Activated CD4-positive, alpha-beta T cell treated with anti-CD3 and anti-CD28 coated beads, Interleukin-2, amount 50 U/mL, for 48 hours (primary cell): ENCODE measurements at regions not wholly inside any gene's neighbourhood (a gene's known extent, or its start where the extent isn't known, plus 50 kb on each side); places are given as distances from the start of the nearest gene placed in this dataset.

ENCODE experiments used
- DNase-seq, 2 experiments: peaks; one replicate each; pipeline ENCODE4 v3.0.0-alpha.2; 2020

DNA sequence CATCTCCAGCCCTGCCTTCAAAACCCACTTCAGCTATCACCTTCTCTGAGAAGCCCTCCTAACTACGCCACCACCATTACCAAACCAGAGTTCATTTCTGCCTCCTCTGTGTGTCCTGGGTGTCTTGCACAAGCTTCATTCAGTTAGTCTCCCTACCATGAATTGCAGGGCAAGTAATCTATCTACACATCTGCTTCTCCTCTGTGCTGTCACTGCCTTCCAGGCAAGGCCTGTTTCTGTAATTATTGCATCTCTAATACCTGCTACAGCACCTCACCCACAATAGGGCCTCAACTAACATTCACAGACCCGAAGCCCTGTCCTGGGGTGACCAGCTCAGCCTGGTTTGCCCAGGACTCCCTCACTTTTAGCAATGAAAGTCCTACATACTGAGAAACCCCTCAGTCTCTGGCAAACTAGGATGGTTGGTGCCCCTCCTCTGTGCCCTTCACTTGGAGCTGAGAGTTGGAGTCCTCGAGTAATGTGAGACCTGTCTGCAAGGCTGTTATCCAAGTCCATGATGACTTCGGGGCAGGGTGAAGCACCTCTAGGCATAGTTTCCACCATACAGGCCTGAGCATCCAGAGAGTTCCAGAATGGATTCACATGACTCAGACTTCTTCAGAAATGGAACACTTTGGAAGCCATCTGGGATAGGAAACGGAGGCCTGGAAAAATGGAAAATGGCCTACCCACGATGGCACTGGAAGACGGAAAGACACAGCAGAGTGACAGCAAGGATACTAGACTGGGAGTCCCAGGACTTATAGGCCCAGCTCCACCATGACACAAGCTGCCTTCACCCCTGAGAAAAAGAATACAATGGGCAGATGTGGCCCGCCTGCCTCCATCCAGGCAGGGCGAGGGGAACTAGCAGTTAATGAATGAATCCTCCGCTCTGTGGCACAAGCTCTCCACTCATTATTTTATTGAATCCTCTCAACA, 269.3 kb downstream of the BUD13 start:
- no peak for DNase-seq

DNA sequence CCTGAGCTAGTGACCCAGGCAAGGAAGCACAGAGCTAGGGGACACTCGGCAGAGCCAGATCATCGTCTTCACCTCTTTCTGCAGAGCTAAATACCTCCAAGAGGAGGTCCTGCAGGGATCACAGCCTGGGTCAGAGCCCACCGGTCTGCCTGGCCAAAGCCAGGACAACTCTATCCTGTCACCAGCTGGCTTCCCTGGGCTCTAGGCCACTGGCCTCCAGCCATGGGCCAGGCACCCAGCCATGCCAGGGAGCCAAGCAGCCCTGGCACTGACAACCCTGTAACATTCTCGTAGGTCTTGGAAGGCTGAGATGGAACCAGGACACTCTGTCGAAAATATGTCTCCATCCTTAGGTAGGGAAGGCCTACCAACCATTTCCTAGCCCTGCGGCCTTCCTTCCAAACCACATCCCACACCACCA, 270.1 kb downstream of the BUD13 start:
- no peak for DNase-seq

DNA sequence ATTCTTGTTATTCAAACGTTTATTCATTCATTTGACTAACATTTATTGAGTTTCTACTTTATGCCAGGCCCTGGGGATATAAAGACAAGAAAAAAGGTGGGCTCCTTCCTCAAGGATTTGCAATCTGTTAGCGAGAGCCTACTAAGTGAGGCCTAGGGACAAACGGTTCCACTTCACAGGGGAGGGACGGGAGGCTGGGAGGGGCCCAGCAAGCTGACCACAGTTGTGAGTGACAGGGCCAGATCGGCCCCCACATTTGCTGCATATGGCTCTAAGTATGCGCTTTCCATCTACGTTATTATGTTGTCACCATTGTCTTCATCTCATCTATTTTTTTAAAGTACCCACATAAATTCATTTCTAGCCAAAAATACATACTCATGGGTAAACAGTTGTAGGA, 271.1 kb downstream of the BUD13 start:
- DNase-seq = no peak

DNA sequence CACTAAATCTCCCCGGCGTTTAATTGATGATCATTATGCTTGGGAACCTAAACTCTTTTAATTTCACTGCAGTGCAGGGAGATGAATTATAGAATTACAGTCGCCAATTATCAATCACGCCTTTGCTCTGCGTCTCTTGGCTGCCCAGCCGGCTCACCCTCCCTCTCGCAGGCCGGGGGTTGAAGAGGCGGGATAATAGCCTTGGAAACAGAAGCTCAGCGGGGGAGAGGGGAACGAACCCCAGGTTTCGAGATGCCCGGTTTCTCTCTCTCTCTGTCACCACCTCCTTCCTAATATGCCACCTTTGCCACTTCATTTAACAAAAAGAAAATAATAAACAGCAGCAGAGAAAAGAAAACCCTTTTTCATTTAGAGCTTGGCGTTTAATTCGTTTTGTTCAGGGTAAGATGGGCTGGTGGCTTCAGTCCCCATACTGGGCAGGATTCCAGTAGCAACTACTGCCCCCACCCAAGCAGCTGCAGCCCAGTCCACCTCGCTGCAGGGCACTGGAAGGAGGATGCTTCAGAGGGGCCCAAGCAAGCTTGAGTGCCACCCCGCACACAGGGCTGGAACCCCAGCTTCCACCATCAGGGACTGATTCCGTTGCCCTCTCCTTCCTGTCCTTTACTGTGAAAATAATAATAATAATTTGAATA, 271.7 kb downstream of the BUD13 start:
- no peak for DNase-seq

DNA sequence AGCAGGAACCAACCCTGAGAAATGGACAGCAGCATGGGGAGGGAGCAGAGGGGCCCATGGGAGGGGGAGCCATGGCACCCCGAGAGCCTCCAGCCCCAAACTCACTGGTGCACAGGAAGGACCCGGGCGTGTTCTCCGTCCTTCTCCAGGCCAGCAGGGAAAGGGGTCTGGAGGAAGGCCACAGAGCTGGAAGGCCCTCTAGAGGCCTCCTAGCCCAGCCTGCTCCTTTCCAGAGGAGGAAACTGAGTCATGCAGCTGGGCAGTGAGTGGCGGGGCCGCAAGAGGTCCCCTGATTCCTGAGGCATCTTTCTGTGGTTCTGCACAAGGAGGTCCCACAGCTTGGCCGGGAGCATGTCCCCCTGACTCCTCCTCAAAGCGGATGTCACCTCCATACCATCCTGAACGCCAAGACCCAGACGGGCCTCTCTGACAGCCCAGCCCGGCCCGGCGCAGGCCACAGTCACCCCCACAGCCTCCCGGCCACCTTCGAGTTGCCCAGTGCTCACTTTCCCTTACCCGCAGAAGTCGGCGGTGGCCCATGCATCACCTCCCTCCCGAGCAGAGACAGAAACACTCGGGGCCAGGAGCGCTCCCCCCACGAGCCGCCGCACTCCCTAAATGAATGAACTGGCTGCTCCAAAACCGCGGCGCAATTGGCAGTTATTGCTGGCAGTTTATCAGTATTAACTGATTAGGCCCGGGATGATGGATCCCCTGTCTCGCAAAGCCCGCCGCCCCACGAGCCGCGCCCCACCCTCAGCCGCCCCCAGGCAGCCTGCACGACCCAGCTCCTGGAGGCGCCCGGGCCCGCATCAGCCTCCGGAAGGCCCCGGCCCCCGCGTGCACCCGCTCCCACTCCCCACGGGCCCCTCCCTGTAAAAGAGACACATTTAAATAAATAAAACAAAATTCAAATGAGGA, 272.5 kb downstream of the BUD13 start:
- DNase-seq = no peak

DNA sequence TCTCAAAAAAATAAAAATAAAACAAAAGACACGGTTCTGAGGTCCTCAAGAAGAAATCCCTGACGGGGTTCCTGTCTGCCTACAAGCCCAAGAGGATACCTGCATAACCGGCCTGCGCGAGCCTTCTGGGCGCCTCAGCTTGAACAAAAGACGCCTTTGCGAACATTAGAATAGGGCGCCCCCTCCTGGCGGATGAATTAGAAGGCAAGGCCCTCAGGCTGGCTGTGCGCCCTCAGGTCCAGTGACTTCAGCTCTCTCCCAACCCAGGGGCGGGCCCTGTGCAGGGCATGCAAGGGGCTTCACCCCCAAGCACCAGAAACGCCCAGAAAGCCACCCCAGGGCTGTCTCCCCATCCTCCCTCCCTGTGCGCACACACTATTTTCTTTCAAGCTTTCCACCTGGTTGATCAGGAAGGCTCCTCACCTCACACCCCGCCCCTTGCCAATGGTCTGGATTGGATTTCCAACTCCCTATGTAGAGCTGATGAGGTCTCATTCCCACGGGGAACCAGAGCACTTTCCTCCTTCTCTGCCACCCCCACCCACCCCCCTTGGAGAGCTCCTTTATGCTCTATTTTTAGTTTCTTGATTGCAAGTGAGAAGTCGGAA, 273.3 kb downstream of the BUD13 start:
- DNase-seq = peak; percentile 73 to 76

DNA sequence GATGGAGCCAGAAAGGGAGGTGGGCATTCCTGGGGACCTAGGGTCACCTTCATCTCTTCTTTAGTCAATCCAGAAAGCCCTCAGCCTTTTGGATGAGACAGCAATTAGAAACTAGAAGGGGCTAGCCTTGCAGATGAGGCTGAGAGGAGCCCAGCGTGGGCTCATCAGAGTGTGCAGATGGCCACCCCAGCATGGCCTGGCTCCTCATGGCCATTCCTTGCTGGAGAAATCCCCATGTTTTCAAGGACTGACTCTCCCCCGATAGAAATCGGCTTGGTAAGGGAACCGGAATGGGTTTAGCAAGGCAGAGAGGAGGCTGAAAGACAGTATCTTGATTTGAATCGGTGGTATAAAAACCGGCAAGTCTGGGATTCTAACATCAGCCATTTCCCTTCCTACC, 274.6 kb downstream of the BUD13 start:
- DNase-seq = no peak

DNA sequence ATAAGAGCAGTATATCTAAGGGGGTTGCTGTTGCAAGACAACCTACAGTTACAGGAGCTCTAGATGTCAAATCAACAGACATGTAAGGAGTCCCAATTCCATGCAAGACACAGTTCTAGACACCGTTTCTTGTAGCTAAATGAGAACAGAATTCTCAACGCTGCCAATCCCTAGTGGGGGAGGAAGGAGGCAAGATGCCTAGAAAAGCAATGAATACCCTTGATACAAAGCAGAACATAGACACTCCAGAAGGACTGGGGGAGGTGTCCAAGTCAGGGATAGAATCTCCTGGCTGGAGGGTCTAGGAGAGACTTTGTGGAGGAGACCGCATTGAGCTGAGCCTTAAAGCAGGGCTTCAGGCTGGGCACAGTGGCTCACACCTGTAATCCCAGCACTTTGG, 280.2 kb downstream of the BUD13 start:
- no peak for DNase-seq

DNA sequence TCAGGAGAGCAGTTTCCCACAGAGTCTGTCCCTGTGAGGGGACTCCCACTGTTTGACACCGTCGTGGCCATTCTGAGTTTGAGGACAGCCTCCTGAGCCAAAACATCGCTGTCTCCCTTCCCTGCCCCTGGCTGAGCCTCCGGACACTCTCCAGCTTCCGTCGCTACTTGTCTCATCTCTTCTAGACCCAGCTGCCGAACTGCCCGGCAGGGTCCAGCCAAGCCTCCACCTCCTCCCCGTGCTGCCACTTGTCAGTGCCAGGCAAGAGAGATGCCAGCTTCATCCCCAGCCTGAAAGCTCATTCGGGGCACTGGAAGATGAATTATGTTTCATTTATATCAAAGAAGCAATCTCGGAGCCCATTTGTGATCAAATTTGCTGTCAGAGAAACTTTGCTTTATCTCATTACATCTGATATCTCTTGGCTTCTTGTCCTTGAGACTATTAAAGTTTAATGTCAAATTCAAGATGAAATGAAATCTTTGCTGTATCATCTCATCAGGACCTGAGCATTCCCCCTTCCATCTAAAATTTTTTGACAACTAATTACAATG, 283.9 kb downstream of the BUD13 start:
- no peak for DNase-seq

DNA sequence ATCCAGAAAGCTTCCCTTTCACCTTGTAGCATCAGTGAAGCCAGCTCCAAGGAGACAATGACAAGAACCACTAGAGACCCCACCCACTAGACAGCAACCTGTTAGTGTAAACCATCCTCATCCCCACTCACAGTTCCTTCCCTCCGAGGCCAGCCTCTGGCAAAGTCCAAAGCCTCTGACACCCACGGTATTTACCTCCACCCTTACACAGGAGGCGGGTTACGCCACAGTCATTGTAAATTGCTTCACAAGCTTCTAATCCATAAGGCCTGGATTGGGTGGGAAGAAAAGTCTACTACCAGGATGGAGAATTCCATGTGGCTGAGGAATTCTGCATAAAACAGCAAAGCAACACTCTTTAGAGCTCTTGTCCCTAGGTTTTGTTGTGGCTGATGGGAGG, 287.4 kb downstream of the BUD13 start:
- no peak for DNase-seq

DNA sequence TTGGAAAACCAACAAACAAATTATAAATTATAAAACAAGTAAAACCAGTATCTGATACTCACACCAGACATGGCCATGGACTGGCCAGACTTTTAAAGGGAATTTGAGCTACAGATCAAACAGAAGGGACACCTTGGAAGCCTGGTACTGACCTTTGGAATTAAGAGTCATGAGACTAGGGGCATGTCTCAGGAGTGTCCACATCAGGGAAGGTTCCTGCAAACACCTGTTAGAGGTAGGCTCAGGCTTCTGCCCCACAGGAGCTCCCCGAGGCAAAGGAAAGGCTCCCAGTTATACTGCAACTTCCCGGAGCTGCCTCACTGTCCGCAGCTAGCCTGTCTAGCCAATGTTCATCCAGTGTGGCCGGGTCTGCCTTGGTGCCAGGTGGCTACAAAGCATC, 290.1 kb downstream of the BUD13 start:
- no peak for DNase-seq

DNA sequence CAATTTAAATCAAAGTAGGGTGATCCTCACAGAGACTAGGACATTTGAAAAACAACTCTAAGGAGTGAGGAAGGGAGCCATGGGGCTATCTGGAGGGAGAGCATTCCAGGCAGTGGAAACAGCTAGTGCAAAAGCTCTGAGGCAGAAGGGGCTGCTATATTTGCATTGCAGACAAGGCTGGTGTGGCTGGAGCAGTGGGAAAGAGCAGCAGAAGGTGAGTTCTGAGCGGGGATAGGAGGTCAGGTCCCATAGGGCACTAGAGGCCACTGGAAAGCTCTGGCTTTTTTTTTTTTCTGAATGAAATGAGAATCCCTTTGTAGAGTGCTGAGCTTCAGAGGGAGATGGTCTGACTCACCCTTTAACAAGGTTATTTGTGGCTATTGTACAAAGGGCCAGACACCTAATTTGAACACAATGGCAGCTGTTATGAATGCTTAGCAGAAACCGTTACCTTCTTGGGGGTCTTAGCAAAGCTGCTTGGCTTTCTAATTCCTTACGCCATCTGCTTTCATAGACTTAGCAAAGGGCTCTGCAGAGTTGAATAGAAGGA, 291.6 kb downstream of the BUD13 start:
- DNase-seq = no peak

DNA sequence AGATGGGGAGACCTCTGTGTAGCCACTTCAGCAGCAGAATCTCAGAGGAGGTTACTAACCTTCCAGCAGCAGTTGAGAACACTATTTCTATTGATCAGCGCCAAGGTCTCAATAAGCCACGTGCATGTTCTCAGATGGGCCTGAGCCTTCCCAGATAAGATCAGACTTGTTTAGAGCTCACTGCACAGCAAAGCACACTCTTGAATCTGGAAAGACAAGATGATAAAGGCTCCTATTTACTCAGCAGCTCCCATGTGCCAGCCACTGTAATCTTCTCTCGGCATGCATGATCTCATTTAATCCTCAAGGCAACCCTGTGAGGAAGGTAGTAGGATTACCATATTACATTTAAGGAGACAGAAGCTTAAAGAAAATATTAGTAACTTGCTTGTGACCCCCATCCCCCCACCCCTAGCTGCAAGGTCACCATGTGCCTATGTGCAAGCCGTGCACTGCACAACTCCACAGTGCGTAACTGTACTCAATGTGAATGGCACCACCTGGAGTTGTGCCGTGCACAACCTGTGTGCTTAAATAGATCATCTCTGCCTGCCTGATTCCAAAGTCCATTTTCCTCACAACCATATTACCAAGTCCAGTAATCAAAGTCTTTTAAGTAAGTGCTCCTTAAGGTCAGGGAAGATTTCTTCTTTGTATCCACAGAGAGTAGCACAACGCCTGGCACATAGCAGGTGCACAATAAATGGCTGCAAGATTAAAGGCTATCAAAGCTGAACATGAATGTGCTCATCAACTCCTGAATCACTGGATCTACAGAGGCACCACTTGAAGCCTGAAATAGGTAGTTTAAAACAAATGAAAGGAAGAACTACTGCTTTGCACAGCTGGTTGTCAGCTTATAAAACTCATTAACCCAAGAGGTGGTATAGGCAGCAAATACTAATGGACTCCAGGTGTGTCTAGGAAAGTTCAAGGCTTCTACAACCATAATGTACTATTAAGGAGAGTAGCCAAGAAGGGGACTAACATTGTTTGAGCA, 293.8 kb downstream of the BUD13 start:
- DNase-seq = no peak

DNA sequence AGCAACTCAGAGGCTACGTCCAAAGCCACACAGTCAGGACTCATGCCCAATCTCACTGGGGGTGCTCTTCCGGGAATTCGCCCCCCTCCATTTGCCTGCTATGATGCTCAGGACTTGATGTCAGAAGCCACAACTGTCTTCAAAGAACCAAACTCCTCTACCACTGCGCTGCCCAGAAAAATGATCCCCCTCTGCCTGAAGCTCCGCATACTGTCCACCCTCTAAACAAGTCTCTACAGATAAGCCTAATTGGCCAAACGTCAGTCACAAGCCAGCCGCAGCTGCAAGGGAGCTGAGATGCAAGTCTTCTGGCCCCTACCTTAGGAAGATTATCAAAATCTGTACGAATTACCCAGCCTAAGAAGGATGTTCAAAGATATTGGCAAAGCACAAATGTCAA, 294.6 kb downstream of the BUD13 start:
- DNase-seq = no peak

DNA sequence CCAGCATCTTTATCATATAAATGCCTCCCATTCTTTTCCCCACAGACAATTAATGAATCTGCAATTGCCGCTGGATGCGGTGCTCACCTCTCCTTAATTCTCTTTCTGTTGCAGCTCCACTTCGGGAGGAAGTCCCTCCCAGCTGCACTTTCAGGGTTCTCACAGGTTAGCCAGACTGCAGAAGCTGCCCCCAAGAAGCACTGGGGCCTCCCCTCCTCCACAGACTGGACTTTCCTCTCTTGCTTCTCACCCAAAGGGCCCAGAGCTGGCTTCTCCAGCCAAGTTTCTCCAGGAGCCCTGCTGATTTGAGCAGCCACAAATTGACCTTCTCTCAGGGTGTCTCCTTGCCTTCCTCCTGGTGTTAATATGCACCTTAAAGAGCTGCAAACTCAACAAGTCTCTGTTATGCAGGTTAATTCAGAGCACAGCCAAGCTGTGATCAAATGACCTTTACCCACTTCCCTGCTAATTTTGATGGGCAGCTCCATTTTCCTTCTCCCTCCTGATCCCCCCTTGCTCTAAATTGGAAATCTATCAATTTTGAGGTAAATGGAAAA, 298.9 kb downstream of the BUD13 start:
- no peak for DNase-seq

DNA sequence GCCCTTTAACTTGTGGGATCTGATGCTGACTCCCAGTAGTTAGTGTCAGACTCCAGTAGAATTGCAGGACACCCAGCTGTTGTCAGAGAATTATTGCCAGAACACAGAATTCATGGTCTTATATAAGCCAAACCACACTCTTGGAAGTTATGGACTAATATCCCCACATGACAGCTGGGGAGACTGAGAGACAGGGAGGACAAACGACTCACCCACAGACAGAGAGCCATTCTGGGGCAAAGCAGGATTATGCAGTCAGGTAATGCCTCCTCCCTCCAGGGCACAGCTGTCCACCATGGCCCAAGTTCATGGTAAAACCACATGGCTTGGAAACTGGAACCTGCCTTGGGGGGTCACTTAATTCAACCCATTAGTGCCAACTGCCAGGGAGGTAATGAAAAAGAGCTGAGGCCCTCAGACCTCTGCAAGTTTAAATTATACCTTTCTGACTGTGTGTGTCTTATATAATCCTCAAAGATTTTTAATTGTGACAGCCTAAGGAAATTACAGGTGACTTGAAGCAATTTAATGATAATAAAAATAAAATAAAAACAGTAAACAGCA, 299.5 kb downstream of the BUD13 start:
- DNase-seq = no peak

DNA sequence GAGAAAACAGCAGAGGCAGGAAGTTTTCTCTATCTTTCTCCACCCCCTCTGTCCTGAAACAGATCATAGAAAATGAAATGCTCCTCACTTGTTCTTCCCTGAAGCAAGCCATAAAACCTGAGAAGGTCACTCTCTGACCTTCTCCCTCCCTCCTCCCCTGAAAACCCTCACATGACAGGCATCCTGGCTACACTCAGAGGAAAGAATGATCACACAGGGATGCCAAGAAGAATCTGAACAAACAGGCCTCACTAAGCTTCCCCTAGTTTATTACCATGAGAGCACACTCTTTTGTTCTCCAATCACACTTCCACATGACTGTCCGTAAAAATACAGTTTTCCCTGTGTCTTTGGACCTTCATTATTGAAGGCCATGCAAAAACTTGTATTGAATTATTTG, 300.1 kb downstream of the BUD13 start:
- no peak for DNase-seq

DNA sequence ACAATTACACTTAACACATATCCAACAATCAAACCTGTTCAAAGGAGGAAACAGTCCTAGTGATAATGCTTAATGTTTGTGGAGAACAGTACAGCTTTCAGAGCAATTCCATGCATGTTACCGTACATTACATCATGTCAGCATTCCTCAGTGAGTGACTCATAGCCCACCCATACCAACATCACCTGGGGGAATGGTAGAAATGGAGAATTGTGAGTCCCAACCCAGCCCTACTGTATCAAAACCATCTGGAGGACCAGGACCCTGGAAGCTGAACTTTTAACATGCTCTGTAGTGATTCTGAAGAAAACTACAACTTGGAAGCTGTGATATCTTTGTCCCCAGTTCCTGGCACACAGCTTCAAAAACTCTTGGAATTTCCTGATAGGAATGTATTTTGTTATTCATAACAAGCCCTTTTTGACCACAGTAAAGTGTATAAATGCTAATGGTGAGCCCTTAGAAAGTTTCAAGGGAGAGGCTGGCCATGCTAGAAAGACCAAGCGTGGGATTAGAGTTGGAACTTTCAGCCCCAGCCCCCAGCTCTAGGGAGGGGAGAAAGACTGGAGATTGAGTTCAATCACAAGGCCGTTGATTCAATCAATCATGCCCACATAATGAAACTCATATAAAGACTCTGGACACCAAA, 301.1 kb downstream of the BUD13 start:
- DNase-seq = no peak

DNA sequence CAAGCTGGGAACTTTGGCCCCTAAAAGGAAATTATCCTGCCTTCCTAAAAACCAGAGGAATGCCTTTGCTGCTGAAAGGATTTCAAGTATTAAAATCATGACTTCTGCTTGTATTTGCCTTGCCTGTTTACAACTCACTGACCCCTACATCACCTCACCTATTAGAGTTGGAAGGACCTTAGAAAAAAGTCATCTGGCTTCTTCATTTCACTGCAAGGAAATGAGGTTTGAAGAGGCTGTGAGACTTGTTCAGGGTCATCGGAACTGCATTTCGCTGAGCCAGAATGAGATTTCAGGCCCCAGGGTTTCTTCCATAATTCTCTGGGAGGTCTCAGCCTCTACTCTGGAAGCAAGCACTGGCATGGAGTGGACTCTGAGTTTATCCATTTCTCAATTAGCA, 304.1 kb downstream of the BUD13 start:
- no peak for DNase-seq

DNA sequence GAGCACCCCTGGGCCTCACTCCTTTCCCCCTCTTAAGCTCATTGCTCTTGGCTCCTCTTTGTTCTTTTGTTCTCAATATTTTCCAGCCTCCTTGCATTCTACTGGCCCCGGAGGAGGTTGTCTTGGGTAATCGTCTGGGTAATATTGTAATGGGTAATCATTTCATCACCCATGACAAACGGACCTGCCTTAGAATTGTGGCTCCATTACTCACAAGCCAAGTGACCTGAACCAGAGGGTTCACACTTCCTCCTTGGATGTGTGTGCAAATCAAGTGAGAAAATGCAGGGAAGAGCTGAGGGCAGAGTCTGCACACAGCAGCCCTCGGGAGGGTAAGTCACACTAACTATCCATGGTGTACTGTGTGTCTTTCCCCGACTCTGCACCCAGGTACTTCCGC, 305.0 kb downstream of the BUD13 start:
- DNase-seq = no peak
